RWPE1 (cell line): ENCODE measurements at regions not wholly inside any gene's neighbourhood (a gene's known extent, or its start where the extent isn't known, plus 50 kb on each side); places are given as distances from the start of the nearest gene placed in this dataset.

Experiments
- CTCF ChIA-PET: fragments of 350-600 bp; sonication (Branson Sonifier 250); formaldehyde crosslinking; extraction: SDS; loops from one replicate; lab custom pipeline; 2021; lab: Yijun Ruan, JAX
- POLR2A ChIA-PET: fragments of 400-600 bp; formaldehyde crosslinking; extraction: SDS; loops from one replicate; lab custom pipeline; 2020; ENCODE audit warnings: antibody characterized with exemption; ENCODE audit not compliant: low non-redundant PET; lab: Yijun Ruan, JAX
- DNase-seq: peaks from one replicate; pipeline ENCODE4 v3.0.0; 2012; ENCODE audit warnings: low spot score
- H3K27ac ChIP-seq: fragments of 450-650 bp; 2 replicates; pipeline ENCODE4 v1.5.1; 2017
- TF ChIP-seq, protein P1 (sequence below): fragments of 450-650 bp; conservative IDR thresholded peaks from 2 replicates; pipeline ENCODE4 v1.5.1; 2017; ENCODE audit warnings: low read depth, mild to moderate bottlenecking

DNA sequence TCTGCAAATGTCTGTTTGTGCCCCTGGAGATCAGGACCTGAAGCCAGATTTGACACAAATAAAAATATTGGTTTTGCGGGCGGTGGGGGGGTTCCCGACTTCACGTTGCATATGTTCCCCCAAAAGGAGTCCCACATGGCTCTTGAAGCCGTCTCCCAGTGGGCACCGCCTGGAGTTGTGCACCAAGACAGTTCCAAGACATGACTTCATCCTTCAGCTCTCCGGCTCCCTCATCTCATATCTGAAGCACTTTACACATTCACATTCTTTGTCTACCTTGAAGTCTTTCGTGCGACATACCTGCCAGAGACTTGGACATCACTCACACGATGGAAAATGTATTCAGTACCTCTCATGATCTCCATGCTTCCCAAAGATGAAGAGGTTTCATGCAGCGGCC lies 362.8 kb upstream of the FOXK1 start:
- CTCF ChIA-PET = no interaction called here
- TF ChIP-seq, protein P1, sequence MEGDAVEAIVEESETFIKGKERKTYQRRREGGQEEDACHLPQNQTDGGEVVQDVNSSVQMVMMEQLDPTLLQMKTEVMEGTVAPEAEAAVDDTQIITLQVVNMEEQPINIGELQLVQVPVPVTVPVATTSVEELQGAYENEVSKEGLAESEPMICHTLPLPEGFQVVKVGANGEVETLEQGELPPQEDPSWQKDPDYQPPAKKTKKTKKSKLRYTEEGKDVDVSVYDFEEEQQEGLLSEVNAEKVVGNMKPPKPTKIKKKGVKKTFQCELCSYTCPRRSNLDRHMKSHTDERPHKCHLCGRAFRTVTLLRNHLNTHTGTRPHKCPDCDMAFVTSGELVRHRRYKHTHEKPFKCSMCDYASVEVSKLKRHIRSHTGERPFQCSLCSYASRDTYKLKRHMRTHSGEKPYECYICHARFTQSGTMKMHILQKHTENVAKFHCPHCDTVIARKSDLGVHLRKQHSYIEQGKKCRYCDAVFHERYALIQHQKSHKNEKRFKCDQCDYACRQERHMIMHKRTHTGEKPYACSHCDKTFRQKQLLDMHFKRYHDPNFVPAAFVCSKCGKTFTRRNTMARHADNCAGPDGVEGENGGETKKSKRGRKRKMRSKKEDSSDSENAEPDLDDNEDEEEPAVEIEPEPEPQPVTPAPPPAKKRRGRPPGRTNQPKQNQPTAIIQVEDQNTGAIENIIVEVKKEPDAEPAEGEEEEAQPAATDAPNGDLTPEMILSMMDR = no peak
- POLR2A ChIA-PET = no interaction called here
- no peak overlapping the region for H3K27ac ChIP-seq
- no peak for DNase-seq

DNA sequence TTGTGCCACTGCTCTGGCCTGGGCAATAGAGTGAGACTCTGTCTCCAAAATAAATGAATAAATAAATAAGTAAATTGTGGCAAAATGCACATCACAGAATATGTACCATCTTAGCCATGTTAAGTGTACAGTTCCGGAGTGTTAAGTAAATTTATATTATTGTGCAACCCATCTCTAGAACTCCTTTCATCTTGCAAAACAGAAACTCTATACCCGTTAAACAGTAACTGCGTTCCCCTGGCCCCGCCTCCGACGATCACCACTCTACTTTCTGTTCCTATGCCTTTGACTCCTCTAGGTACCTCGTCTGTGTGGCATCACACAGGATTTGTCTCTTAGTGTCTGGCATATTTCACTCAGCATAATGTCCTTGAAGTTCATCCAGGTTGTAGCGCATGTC lies 356.4 kb upstream of the FOXK1 start:
- CTCF ChIA-PET = no interaction called here
- POLR2A ChIA-PET = no interaction called here
- no peak overlapping the region for H3K27ac ChIP-seq
- DNase-seq = no peak
- TF ChIP-seq, protein P1 = no peak

DNA sequence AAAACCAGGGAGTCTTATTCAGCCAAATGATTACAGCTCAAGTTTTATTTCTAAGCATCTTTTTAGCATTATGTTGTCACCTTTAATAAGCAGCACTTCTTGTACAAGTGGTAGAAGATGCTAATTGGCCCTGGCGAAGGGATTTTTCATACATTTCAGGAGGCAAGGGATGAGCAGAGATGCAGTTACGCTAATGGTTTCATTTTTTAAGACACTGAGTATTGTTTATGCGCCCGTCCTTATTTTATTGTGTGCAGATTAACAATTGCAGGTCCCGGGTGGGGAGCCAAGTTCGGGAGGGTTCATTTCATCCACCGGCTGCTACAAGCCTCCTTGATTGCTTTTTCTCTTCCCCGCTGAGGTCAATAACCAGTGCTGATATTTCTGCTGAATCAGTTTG lies 350.4 kb upstream of the FOXK1 start:
- CTCF ChIA-PET = no interaction called here

DNA sequence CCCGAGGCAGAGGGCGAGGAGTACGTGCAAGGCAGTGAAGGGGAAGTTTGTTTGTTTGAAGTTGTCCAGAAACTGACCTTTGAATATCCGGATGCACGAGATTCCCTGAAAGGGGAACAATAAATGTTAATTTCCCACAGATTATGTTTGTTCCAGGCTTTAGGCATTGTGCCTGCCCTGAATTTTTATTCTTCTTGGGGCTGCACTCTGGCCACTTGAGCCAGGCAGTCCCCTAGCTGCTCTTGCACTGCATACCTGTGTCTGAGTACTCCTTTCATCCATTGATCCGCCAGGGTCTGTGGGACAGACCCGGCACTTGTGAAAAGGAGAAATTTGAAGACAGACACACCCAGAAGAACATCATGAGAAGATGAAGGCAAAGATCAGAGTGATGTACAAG lies 343.5 kb upstream of the FOXK1 start:
- DNase-seq = no peak
- TF ChIP-seq, protein P1 = no peak
- ChIA-PET CTCF (no interaction called here), POLR2A (no interaction called here)
- H3K27ac ChIP-seq = no peak overlapping the region

More for the DNA sequence above, 350.4 kb upstream of the FOXK1 start:
- TF ChIP-seq, protein P1 = no peak
- H3K27ac ChIP-seq = no peak overlapping the region
- POLR2A ChIA-PET = no interaction called here
- no peak for DNase-seq

DNA sequence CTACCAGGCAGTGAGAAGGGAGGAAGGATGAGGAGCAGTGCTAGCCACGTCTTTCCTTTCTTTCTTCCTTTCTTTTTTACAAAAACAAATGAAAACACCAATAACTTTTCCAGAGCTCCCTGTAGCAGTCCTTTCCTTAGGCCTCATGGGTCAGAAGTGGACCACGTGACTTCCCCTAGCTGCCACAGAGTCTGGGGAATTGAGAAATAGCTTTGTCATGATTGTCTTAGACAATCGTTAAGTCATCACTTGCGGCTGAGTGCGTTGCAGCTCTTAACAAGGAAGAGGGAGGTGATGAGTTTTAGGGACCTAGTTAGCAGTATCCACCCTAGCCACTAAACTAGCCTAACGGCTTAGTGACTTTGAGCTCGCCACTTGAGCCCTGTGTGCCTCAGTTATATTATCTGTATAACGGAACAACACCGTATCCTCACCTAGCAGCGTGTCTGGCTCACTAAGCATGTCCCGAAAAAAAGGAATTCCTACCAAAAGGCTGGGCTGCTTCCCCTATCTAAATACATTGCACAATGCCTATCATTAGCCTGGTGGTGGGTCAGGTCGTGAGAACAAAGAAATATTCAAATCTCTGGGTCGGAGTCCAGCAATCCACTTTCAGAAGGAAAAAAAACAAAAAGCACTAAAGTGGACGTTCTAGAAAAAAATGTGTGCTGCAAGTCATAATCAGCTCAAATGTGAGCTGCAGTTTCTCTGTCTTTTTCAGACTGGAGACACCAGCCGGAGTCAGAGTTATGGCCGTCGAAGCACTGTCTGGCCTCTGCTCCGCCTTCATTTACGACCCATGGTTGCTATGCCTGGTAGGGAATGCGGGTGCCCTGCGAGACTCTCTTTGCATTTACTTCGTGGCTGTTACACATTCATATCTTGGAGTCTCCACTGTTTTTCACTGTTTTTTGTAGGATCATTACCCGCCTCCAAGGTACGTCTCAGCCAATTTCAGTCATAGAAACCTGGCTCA lies 338.5 kb upstream of the FOXK1 start:
- no peak overlapping the region for H3K27ac ChIP-seq
- no peak for DNase-seq
- ChIA-PET CTCF (interaction anchor here (0.6 kb wide), 1 partner anchor 229 kb away, joined by 3 read pairs; no protein-coding TSS in a partner anchor), POLR2A (no interaction called here)
- TF ChIP-seq, protein P1 = no peak

DNA sequence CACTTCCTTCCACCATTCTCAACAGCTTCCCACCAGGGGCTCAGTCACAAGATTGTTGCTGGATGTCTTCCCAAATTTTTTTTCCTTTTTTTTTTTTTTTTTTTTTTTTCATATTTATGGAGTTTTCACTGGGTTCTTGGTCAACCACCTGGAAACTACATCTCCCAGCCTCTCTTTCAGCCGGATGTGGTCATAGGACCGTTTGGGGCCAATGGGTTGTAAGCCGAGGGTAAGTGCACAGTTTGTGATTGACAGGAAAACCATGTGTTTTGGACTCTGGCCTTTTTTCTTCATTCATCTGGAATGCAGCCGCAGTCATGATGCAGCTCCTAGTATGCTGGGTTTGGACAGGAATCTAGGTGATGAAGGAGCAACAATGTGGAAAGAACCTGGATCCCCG lies 337.1 kb upstream of the FOXK1 start:
- H3K27ac ChIP-seq = no peak overlapping the region
- POLR2A ChIA-PET = no interaction called here
- CTCF ChIA-PET = no interaction called here
- DNase-seq = peak; percentile 5
- TF ChIP-seq, protein P1 = no peak
